ENCODE measurements at regions not wholly inside any gene's neighbourhood (a gene's known extent, or its start where the extent isn't known, plus 50 kb on each side); places are given as distances from the start of the nearest gene placed in this dataset.

DNA sequence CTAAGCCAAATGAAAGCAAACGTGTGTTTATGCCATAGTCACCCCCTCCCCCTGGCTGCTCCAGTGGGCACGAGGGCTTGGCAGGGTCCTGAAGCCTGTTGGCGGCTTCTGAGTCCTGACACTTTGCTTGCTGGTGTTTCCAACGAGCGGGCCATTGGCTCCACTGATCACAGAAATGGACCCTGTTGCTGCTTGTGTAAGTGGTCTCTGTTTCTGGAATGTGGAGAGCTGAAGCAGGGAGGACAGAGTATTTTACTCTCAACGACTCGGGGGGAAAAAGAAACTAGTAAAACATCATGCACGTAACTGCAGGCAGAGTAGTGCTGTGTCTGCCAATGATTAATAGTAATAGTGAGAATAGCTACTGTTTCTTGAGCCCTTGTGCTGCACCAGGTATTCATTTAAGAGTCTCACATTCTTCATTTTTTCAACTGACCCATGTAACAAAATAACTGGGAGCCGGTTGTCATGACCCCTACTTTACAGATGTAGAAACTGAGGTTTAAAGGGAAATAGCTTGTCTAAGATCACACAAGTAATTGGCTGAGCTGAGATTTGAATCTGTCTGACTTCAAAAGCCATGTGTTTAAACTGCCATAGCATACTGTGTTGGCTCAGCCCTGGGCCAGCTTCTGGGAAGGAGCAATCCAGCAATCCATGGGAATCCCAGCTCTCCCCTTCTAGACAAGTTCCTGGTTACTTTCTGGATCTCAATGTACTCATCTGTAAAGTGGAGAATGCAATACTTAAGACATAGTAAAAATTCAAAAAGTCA, 526.7 kb downstream of the INSC start:
- Histone ChIP-seq H3K36me3 (no peaks in the 10 kb centered on the region), H3K27ac (no peak overlapping the region), H3K4me1 (no peaks in the 10 kb centered on the region), H3K4me3 (no peak overlapping the region), H3K27me3 (no peaks in the 10 kb centered on the region), H3K9me3 (no peaks in the 10 kb centered on the region)
- TF ChIP-seq POLR2A (IDR thresholded peaks at IDR 0.05), result no peak
- TF ChIP-seq, protein P1, sequence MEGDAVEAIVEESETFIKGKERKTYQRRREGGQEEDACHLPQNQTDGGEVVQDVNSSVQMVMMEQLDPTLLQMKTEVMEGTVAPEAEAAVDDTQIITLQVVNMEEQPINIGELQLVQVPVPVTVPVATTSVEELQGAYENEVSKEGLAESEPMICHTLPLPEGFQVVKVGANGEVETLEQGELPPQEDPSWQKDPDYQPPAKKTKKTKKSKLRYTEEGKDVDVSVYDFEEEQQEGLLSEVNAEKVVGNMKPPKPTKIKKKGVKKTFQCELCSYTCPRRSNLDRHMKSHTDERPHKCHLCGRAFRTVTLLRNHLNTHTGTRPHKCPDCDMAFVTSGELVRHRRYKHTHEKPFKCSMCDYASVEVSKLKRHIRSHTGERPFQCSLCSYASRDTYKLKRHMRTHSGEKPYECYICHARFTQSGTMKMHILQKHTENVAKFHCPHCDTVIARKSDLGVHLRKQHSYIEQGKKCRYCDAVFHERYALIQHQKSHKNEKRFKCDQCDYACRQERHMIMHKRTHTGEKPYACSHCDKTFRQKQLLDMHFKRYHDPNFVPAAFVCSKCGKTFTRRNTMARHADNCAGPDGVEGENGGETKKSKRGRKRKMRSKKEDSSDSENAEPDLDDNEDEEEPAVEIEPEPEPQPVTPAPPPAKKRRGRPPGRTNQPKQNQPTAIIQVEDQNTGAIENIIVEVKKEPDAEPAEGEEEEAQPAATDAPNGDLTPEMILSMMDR (IDR thresholded peaks at IDR 0.05), result no peak
- no peak for DNase-seq

DNA sequence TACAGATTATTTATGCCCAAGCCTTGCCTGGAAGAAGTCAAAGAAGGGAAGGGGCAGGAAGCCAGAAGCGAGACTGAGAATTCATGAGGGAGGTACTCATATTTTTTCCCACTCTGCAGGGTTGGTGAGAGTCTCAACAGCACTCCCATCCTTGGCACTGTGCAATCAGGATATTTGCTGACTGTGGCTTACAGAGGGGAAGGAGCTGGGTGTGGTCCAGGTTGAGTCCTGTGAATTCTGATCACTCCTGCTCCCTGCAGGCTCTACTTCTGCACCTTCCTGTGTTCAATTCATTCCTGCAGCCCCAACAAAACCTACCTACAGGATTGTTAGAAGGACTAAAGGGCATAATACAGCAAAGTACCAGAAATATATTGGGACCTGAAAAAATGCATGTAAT, 530.5 kb downstream of the INSC start:
- no peaks in the 10 kb centered on the region for H3K36me3 ChIP-seq
- H3K27me3 ChIP-seq, result no peaks in the 10 kb centered on the region
- H3K4me3 ChIP-seq, result no peak overlapping the region
- H3K9me3 ChIP-seq, result no peaks in the 10 kb centered on the region
- TF ChIP-seq POLR2A (IDR thresholded peaks at IDR 0.05), result no peak
- TF ChIP-seq, protein P1 (IDR thresholded peaks at IDR 0.05), result peak in 1 of 6 experiments; percentile 2
- peak in 1 of 3 donors; percentile 51 for DNase-seq
- H3K27ac ChIP-seq, result no peak overlapping the region
- H3K4me1 ChIP-seq, result peaks cover 0 to 7% (median 0%) of the 10 kb centered on the region in 4 donors

DNA sequence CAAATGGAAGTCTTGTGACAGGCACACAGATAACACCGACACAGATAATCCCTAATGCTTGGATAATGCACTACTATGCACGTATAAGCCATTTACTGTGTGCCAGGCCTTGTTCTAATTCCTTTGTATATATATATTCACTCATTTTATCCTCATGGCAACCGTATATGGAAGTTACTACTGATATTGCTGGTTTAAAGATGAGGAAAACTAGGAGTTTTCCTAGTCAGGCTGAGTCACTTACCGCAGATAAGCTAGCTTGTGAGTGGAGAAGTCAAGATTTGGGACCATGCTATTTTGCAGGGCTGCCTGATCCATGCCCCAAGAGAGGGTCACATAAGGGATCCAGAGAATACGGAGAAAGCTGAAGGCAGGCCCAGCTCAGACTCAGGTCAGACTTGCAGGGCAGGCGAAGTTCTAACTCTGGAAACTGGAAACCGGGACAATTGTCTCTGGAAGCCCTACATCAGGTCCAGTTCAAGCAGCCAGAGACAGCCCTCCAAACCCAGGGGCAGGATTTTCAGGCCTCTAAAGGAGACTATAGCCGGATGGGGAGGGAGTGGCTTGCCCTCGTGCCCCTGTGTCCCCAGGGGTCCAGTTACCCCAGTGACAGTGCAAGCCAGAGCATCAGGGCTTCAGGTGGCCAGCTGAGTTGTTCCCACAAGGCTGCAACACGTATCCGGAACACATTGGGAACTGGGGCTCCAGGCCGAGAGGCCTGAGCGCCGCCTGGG, 534.8 kb downstream of the INSC start:
- Histone ChIP-seq H3K27me3 (no peaks in the 10 kb centered on the region), H3K36me3 (no peaks in the 10 kb centered on the region), H3K4me1 (peaks cover 0 to 36% (median 0%) of the 10 kb centered on the region in 4 donors), H3K4me3 (no peak overlapping the region), H3K9me3 (no peaks in the 10 kb centered on the region), H3K27ac (peak overlapping the region in 2 of 4 donors; percentile 19 to 67)
- no peak for DNase-seq
- TF ChIP-seq, protein P1 (IDR thresholded peaks at IDR 0.05), result no peak
- TF ChIP-seq POLR2A (IDR thresholded peaks at IDR 0.05), result no peak

DNA sequence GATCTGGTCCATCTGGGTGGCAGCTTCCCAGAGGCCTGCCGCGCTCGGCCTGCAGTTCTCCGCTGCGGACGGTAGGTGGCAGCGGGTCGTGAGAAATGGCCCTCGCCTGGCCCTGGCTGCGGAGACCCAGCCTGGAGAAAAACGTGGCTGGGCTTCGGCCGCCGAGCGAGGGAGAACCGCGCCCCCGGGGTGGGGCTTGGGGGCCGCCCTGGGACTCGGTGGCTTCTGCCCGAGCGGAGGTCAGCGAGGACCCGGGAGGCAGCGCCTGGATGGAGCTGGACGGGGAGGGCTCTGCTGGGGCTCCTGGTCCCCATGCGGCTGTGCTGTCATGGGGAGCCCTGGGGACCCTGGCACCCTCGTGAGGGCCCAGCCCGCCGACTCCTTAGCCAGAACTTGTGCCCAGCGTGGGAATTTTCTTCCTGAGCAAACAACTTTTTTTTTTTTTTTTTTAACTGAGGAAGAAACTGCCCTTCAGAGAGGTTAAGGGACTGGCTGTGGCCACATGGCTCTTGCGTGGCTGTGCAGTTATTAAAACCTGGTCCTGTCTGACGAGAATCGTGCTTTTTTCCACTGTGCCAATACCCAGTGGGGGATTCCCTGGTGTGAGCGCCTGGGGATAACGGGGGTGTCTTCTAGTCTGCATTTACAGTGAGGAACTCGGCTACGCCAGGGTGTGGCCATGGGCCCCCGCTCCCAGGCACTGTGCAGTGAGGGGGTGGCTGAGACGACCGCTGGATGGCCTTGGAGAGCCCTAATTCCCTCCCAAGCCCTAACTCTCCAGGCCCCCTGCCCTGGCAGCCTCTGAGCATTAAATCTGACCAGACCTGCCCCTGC, 535.6 kb downstream of the INSC start:
- H3K27ac ChIP-seq, result peak overlapping the region; percentile 19 to 67 (median 46)
- TF ChIP-seq, protein P1 (IDR thresholded peaks at IDR 0.05), result peak; percentile 15 to 98 (median 90)
- TF ChIP-seq POLR2A (IDR thresholded peaks at IDR 0.05), result no peak
- peaks cover 0 to 40% (median 0%) of the 10 kb centered on the region in 4 donors for H3K4me1 ChIP-seq
- no peaks in the 10 kb centered on the region for H3K27me3 ChIP-seq
- DNase-seq, result peak; percentile 52 to 94 (median 92)
- H3K36me3 ChIP-seq, result no peaks in the 10 kb centered on the region
- H3K9me3 ChIP-seq, result no peaks in the 10 kb centered on the region
- H3K4me3 ChIP-seq, result peak overlapping the region; percentile 20 to 46 (median 30)

DNA sequence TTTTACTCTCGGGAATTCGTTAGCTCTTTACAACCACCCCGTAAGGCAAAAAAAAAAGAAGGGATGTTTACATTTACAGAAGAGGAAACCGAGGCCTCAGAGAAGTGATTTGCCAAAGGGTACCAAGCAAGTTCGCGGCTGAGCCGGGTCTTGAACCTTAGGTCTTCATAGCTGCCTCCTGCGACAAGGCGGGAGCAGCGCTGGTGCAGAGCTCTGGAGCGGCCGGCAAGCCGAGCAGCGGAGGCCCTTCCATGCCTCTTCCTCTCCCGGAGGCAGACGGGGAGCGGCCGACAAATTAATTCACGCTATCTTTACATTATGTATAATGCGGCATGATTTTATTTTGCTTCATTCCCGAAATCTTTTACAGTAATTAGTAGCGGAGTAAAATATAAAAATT, 536.3 kb downstream of the INSC start:
- TF ChIP-seq, protein P1 (IDR thresholded peaks at IDR 0.05), result no peak
- TF ChIP-seq POLR2A (IDR thresholded peaks at IDR 0.05), result no peak
- no peak for DNase-seq
- Histone ChIP-seq H3K27ac (peak overlapping the region in 2 of 4 donors; percentile 10 to 67), H3K4me3 (no peak overlapping the region), H3K27me3 (no peaks in the 10 kb centered on the region), H3K4me1 (peaks cover 0 to 40% (median 0%) of the 10 kb centered on the region in 4 donors), H3K9me3 (no peaks in the 10 kb centered on the region), H3K36me3 (no peaks in the 10 kb centered on the region)
